WTC11 (cell line): ENCODE measurements at regions not wholly inside any gene's neighbourhood (a gene's known extent, or its start where the extent isn't known, plus 50 kb on each side); places are given as distances from the start of the nearest gene placed in this dataset.

Experiments used
- ATAC-seq: fragments of 200-7000 bp; cut with Tn5 transposase; 2 replicates; pipeline ENCODE4 v1.10.0; 2021; ENCODE audit warnings: mild to moderate bottlenecking, moderate library complexity
- CTCF ChIA-PET: fragments of 300-600 bp; sonication (Branson Sonifier 250); formaldehyde crosslinking; loops from one replicate; lab custom pipeline; 2021; ENCODE audit warnings: antibody characterized with exemption; lab: Charles Lee
- POLR2A ChIA-PET: fragments of 350-600 bp; sonication (Branson Sonifier 250); formaldehyde crosslinking; loops from one replicate; lab custom pipeline; 2021; ENCODE audit warnings: antibody characterized with exemption; lab: Charles Lee
- DNase-seq: peaks from one replicate; pipeline ENCODE4 v3.0.0; 2021; ENCODE audit warnings: low spot score
- H3K27ac Mint-ChIP-seq: 2 replicates; pipeline ENCODE4 v1.8.0; 2021; ENCODE audit warnings: mixed read lengths
- H3K27me3 Mint-ChIP-seq: 2 replicates; pipeline ENCODE4 v1.8.0; 2021; ENCODE audit warnings: low read depth, mild to moderate bottlenecking, moderate library complexity, mixed read lengths
- H3K36me3 Mint-ChIP-seq: 2 replicates; pipeline ENCODE4 v1.8.0; 2021; ENCODE audit warnings: mixed read lengths
- H3K4me1 Mint-ChIP-seq: 2 replicates; pipeline ENCODE4 v1.8.0; 2022; ENCODE audit warnings: mixed read lengths
- H3K4me3 Mint-ChIP-seq: 2 replicates; pipeline ENCODE4 v1.8.0; 2021; ENCODE audit warnings: mild to moderate bottlenecking, moderate library complexity, mixed read lengths
- H3K9me3 Mint-ChIP-seq: 2 replicates; pipeline ENCODE4 v1.8.0; 2021; ENCODE audit warnings: mixed read lengths
- CBFB ChIP-seq: sonication (generic); formaldehyde crosslinking; IDR thresholded peaks from 2 replicates; pipeline ENCODE4 v1.8.1; 2022; ENCODE audit warnings: mild to moderate bottlenecking, low read depth, missing genetic modification reagents
- FOXP1 ChIP-seq: sonication (generic); formaldehyde crosslinking; IDR thresholded peaks from 2 replicates; pipeline ENCODE4 v1.8.0; 2022; ENCODE audit warnings: missing genetic modification reagents, mild to moderate bottlenecking, moderate library complexity, borderline replicate concordance
- JUN ChIP-seq: sonication (generic); formaldehyde crosslinking; IDR thresholded peaks from 2 replicates; pipeline ENCODE4 v1.8.0; 2023; ENCODE audit warnings: mild to moderate bottlenecking, missing genetic modification reagents
- NFATC4 ChIP-seq: fragments of 250-450 bp; sonication (Bioruptor Pico); IDR thresholded peaks from 2 replicates; pipeline ENCODE4 v1.9.0; 2021; ENCODE audit warnings: mild to moderate bottlenecking
- SMAD3 ChIP-seq: sonication (generic); formaldehyde crosslinking; IDR thresholded peaks from 2 replicates; pipeline ENCODE4 v1.8.0; 2022; ENCODE audit warnings: missing genetic modification reagents, mild to moderate bottlenecking, borderline replicate concordance
- ZNF138 ChIP-seq: sonication (generic); formaldehyde crosslinking; conservative IDR thresholded peaks from 2 replicates; pipeline ENCODE4 v1.8.1; 2022; ENCODE audit warnings: mild to moderate bottlenecking, moderate library complexity, missing genetic modification reagents
- ZNF423 ChIP-seq: fragments of 250-450 bp; sonication (Bioruptor Pico); IDR thresholded peaks from 2 replicates; pipeline ENCODE4 v2.1.2; 2022; ENCODE audit warnings: mild to moderate bottlenecking, moderate library complexity
- TF ChIP-seq, protein P1 (sequence below): sonication (generic); formaldehyde crosslinking; IDR thresholded peaks from 2 replicates; pipeline ENCODE4 v1.8.1; 2022; ENCODE audit warnings: mild to moderate bottlenecking, moderate library complexity, missing genetic modification reagents
- TF ChIP-seq, protein P2 (sequence below): sonication (generic); formaldehyde crosslinking; IDR thresholded peaks from 2 replicates; pipeline ENCODE4 v1.8.0; 2023; ENCODE audit warnings: missing genetic modification reagents, mild to moderate bottlenecking, borderline replicate concordance
- TF ChIP-seq, protein P3 (sequence below): sonication (generic); formaldehyde crosslinking; IDR thresholded peaks from 2 replicates; pipeline ENCODE4 v1.8.0; 2022; ENCODE audit warnings: mild to moderate bottlenecking, missing genetic modification reagents
- TF ChIP-seq, protein P4 (sequence below): sonication (generic); formaldehyde crosslinking; IDR thresholded peaks from 2 replicates; pipeline ENCODE4 v1.8.0; 2022; ENCODE audit warnings: mild to moderate bottlenecking, missing genetic modification reagents
- TF ChIP-seq, protein P5 (sequence below): sonication (generic); formaldehyde crosslinking; IDR thresholded peaks from 2 replicates; pipeline ENCODE4 v1.8.0; 2023; ENCODE audit warnings: mild to moderate bottlenecking, missing genetic modification reagents
- TF ChIP-seq, protein P6 (sequence below): sonication (generic); formaldehyde crosslinking; IDR thresholded peaks from 2 replicates; pipeline ENCODE4 v1.8.0; 2022; ENCODE audit warnings: mild to moderate bottlenecking, missing genetic modification reagents
- TF ChIP-seq, protein P7 (sequence below): sonication (generic); formaldehyde crosslinking; IDR thresholded peaks from 2 replicates; pipeline ENCODE4 v1.8.0; 2023; ENCODE audit warnings: missing genetic modification reagents
- TF ChIP-seq, protein P8 (sequence below): fragments of 200-600 bp; IDR thresholded peaks from 2 replicates; pipeline ENCODE4 v1.8.0; 2022; ENCODE audit warnings: antibody characterized with exemption
- TF ChIP-seq, protein P9 (sequence below): sonication (generic); formaldehyde crosslinking; conservative IDR thresholded peaks from 2 replicates; pipeline ENCODE4 v1.8.1; 2023; ENCODE audit warnings: mild to moderate bottlenecking, low read depth, missing genetic modification reagents, moderate library complexity
- TF ChIP-seq, protein P10 (sequence below): sonication (generic); formaldehyde crosslinking; IDR thresholded peaks from 2 replicates; pipeline ENCODE4 v1.8.1; 2022; ENCODE audit warnings: low read depth, missing genetic modification reagents, borderline replicate concordance

DNA sequence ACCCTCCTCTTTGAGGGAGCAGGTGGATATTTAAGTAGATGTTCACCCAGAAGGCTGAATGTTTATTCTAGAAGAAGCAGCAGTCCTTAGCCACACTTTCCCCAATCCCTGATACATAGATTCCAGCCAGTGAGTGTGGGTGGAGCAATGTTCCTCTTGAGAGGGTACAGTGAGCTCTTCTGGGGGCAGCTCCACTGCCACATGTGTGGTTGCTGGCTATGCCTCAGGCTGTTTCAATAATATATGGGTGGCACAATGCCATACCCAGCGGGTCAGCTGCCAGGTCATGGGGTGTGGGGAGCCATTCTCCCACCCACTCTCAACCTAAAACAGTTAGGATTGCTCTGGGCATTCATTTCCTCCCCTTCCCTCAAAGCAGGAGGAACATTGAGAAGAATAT lies 61.6 kb upstream of the DAB2 start (continued):
- TF ChIP-seq, protein P1, sequence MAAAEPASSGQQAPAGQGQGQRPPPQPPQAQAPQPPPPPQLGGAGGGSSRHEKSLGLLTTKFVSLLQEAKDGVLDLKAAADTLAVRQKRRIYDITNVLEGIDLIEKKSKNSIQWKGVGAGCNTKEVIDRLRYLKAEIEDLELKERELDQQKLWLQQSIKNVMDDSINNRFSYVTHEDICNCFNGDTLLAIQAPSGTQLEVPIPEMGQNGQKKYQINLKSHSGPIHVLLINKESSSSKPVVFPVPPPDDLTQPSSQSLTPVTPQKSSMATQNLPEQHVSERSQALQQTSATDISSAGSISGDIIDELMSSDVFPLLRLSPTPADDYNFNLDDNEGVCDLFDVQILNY (CRISPR knock-in tag), result no peak

DNA sequence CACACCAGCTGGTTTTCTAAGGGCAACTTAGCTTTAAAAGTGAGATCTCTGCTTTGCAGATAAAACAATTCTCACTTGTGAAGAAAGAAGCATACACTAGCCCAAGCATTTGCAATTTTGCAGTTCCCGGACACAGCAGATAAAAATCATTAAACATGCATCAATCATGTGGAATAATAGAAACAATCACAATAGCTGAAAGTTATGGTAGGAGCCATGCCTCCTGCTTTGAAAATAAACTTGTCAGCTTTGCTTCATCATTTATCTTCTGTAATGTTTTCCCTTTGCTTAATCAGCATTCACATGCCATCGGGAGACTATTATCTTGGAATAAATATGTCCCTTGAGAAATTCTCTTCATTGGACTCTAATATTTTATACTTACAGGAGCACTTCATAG lies 60.3 kb upstream of the DAB2 start:
- H3K36me3 Mint-ChIP-seq, result no peaks in the 10 kb centered on the region
- ATAC-seq (no peak), DNase-seq (no peak)
- ChIA-PET CTCF (interaction anchor here (1.7 kb wide), 1 partner anchor 60 kb away, joined by 6 read pairs; the partner anchor contains the start of gene DAB2), POLR2A (no interaction called here)
- TF ChIP-seq, protein P2, sequence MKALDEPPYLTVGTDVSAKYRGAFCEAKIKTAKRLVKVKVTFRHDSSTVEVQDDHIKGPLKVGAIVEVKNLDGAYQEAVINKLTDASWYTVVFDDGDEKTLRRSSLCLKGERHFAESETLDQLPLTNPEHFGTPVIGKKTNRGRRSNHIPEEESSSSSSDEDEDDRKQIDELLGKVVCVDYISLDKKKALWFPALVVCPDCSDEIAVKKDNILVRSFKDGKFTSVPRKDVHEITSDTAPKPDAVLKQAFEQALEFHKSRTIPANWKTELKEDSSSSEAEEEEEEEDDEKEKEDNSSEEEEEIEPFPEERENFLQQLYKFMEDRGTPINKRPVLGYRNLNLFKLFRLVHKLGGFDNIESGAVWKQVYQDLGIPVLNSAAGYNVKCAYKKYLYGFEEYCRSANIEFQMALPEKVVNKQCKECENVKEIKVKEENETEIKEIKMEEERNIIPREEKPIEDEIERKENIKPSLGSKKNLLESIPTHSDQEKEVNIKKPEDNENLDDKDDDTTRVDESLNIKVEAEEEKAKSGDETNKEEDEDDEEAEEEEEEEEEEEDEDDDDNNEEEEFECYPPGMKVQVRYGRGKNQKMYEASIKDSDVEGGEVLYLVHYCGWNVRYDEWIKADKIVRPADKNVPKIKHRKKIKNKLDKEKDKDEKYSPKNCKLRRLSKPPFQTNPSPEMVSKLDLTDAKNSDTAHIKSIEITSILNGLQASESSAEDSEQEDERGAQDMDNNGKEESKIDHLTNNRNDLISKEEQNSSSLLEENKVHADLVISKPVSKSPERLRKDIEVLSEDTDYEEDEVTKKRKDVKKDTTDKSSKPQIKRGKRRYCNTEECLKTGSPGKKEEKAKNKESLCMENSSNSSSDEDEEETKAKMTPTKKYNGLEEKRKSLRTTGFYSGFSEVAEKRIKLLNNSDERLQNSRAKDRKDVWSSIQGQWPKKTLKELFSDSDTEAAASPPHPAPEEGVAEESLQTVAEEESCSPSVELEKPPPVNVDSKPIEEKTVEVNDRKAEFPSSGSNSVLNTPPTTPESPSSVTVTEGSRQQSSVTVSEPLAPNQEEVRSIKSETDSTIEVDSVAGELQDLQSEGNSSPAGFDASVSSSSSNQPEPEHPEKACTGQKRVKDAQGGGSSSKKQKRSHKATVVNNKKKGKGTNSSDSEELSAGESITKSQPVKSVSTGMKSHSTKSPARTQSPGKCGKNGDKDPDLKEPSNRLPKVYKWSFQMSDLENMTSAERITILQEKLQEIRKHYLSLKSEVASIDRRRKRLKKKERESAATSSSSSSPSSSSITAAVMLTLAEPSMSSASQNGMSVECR (CRISPR knock-in tag), result no peak
- TF ChIP-seq, protein P3, sequence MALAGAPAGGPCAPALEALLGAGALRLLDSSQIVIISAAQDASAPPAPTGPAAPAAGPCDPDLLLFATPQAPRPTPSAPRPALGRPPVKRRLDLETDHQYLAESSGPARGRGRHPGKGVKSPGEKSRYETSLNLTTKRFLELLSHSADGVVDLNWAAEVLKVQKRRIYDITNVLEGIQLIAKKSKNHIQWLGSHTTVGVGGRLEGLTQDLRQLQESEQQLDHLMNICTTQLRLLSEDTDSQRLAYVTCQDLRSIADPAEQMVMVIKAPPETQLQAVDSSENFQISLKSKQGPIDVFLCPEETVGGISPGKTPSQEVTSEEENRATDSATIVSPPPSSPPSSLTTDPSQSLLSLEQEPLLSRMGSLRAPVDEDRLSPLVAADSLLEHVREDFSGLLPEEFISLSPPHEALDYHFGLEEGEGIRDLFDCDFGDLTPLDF (CRISPR knock-in tag), result no peak
- TF ChIP-seq SMAD3 (CRISPR knock-in tag), result no peak
- TF ChIP-seq, protein P4, sequence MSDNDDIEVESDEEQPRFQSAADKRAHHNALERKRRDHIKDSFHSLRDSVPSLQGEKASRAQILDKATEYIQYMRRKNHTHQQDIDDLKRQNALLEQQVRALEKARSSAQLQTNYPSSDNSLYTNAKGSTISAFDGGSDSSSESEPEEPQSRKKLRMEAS, result no peak
- TF ChIP-seq, protein P5, sequence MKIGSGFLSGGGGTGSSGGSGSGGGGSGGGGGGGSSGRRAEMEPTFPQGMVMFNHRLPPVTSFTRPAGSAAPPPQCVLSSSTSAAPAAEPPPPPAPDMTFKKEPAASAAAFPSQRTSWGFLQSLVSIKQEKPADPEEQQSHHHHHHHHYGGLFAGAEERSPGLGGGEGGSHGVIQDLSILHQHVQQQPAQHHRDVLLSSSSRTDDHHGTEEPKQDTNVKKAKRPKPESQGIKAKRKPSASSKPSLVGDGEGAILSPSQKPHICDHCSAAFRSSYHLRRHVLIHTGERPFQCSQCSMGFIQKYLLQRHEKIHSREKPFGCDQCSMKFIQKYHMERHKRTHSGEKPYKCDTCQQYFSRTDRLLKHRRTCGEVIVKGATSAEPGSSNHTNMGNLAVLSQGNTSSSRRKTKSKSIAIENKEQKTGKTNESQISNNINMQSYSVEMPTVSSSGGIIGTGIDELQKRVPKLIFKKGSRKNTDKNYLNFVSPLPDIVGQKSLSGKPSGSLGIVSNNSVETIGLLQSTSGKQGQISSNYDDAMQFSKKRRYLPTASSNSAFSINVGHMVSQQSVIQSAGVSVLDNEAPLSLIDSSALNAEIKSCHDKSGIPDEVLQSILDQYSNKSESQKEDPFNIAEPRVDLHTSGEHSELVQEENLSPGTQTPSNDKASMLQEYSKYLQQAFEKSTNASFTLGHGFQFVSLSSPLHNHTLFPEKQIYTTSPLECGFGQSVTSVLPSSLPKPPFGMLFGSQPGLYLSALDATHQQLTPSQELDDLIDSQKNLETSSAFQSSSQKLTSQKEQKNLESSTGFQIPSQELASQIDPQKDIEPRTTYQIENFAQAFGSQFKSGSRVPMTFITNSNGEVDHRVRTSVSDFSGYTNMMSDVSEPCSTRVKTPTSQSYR (CRISPR knock-in tag), result no peak
- TF ChIP-seq ZNF423 (CRISPR knock-in tag), result no peak
- TF ChIP-seq JUN (CRISPR knock-in tag), result no peak
- TF ChIP-seq, protein P6, sequence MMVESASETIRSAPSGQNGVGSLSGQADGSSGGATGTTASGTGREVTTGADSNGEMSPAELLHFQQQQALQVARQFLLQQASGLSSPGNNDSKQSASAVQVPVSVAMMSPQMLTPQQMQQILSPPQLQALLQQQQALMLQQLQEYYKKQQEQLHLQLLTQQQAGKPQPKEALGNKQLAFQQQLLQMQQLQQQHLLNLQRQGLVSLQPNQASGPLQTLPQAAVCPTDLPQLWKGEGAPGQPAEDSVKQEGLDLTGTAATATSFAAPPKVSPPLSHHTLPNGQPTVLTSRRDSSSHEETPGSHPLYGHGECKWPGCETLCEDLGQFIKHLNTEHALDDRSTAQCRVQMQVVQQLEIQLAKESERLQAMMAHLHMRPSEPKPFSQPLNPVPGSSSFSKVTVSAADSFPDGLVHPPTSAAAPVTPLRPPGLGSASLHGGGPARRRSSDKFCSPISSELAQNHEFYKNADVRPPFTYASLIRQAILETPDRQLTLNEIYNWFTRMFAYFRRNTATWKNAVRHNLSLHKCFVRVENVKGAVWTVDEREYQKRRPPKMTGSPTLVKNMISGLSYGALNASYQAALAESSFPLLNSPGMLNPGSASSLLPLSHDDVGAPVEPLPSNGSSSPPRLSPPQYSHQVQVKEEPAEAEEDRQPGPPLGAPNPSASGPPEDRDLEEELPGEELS (CRISPR knock-in tag), result no peak
- no peak for TF ChIP-seq FOXP1 (CRISPR knock-in tag)
- TF ChIP-seq, protein P7, sequence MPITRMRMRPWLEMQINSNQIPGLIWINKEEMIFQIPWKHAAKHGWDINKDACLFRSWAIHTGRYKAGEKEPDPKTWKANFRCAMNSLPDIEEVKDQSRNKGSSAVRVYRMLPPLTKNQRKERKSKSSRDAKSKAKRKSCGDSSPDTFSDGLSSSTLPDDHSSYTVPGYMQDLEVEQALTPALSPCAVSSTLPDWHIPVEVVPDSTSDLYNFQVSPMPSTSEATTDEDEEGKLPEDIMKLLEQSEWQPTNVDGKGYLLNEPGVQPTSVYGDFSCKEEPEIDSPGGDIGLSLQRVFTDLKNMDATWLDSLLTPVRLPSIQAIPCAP (CRISPR knock-in tag), result no peak
- TF ChIP-seq, protein P8, sequence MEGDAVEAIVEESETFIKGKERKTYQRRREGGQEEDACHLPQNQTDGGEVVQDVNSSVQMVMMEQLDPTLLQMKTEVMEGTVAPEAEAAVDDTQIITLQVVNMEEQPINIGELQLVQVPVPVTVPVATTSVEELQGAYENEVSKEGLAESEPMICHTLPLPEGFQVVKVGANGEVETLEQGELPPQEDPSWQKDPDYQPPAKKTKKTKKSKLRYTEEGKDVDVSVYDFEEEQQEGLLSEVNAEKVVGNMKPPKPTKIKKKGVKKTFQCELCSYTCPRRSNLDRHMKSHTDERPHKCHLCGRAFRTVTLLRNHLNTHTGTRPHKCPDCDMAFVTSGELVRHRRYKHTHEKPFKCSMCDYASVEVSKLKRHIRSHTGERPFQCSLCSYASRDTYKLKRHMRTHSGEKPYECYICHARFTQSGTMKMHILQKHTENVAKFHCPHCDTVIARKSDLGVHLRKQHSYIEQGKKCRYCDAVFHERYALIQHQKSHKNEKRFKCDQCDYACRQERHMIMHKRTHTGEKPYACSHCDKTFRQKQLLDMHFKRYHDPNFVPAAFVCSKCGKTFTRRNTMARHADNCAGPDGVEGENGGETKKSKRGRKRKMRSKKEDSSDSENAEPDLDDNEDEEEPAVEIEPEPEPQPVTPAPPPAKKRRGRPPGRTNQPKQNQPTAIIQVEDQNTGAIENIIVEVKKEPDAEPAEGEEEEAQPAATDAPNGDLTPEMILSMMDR, result no peak
- TF ChIP-seq, protein P9, sequence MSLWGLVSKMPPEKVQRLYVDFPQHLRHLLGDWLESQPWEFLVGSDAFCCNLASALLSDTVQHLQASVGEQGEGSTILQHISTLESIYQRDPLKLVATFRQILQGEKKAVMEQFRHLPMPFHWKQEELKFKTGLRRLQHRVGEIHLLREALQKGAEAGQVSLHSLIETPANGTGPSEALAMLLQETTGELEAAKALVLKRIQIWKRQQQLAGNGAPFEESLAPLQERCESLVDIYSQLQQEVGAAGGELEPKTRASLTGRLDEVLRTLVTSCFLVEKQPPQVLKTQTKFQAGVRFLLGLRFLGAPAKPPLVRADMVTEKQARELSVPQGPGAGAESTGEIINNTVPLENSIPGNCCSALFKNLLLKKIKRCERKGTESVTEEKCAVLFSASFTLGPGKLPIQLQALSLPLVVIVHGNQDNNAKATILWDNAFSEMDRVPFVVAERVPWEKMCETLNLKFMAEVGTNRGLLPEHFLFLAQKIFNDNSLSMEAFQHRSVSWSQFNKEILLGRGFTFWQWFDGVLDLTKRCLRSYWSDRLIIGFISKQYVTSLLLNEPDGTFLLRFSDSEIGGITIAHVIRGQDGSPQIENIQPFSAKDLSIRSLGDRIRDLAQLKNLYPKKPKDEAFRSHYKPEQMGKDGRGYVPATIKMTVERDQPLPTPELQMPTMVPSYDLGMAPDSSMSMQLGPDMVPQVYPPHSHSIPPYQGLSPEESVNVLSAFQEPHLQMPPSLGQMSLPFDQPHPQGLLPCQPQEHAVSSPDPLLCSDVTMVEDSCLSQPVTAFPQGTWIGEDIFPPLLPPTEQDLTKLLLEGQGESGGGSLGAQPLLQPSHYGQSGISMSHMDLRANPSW (CRISPR knock-in tag), result no peak
- TF ChIP-seq ZNF138, result no peak
- no peak for TF ChIP-seq NFATC4 (CRISPR knock-in tag)
- TF ChIP-seq, protein P10, sequence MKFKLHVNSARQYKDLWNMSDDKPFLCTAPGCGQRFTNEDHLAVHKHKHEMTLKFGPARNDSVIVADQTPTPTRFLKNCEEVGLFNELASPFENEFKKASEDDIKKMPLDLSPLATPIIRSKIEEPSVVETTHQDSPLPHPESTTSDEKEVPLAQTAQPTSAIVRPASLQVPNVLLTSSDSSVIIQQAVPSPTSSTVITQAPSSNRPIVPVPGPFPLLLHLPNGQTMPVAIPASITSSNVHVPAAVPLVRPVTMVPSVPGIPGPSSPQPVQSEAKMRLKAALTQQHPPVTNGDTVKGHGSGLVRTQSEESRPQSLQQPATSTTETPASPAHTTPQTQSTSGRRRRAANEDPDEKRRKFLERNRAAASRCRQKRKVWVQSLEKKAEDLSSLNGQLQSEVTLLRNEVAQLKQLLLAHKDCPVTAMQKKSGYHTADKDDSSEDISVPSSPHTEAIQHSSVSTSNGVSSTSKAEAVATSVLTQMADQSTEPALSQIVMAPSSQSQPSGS (CRISPR knock-in tag), result no peak
- TF ChIP-seq CBFB (CRISPR knock-in tag), result no peak
- peaks cover 8% of the 10 kb centered on the region for H3K9me3 Mint-ChIP-seq
- H3K4me3 Mint-ChIP-seq, result no peak overlapping the region
- peaks cover 6% of the 10 kb centered on the region for H3K4me1 Mint-ChIP-seq
- no peaks in the 10 kb centered on the region for H3K27me3 Mint-ChIP-seq
- H3K27ac Mint-ChIP-seq, result no peak overlapping the region
